ENCODE measurements at regions not wholly inside any gene's neighbourhood (a gene's known extent, or its start where the extent isn't known, plus 50 kb on each side); places are given as distances from the start of the nearest gene placed in this dataset.
"Not testable (repeated sequence)": the region's sequence is repeated elsewhere in the genome, so short reads cannot be mapped to it uniquely, and the experiment has no call there.

- DNase-seq: no peak
Measured at GRCh38 chr11:23781803-23782560, 714.9 kb upstream of the LUZP2 start.

GRCh38 chr11:23786974-23787373 lies 709.9 kb upstream of the LUZP2 start:
- DNase-seq: not testable (repeated sequence)

- DNase-seq: no peak
Measured at GRCh38 chr11:23789200-23789853, 707.5 kb upstream of the LUZP2 start.

GRCh38 chr11:23789938-23790371 lies 706.9 kb upstream of the LUZP2 start:
- no peak for DNase-seq

GRCh38 chr11:23797624-23798419 lies 699.0 kb upstream of the LUZP2 start:
- no peak for DNase-seq

GRCh38 chr11:23834306-23834705 lies 662.5 kb upstream of the LUZP2 start:
- DNase-seq: not testable (repeated sequence)

- no peak for DNase-seq
Measured at GRCh38 chr11:23836981-23837380, 659.9 kb upstream of the LUZP2 start.

GRCh38 chr11:23840872-23841271 lies 656.0 kb upstream of the LUZP2 start:
- DNase-seq: no peak

GRCh38 chr11:23846902-23847422 lies 649.9 kb upstream of the LUZP2 start:
- no peak for DNase-seq

- DNase-seq: no peak
Measured at GRCh38 chr11:23851216-23851615, 645.6 kb upstream of the LUZP2 start.

- no peak for DNase-seq
Measured at GRCh38 chr11:23856654-23857053, 640.2 kb upstream of the LUZP2 start.

GRCh38 chr11:23859087-23859486 lies 637.8 kb upstream of the LUZP2 start:
- DNase-seq: no peak

GRCh38 chr11:23861615-23862014 lies 635.2 kb upstream of the LUZP2 start:
- DNase-seq: no peak

- DNase-seq: no peak
Measured at GRCh38 chr11:23865341-23865975, 631.4 kb upstream of the LUZP2 start.

GRCh38 chr11:23866641-23867040 lies 630.2 kb upstream of the LUZP2 start:
- DNase-seq: no peak

- no peak for DNase-seq
Measured at GRCh38 chr11:23869671-23870070, 627.2 kb upstream of the LUZP2 start.

- no peak for DNase-seq
Measured at GRCh38 chr11:23873406-23873805, 623.4 kb upstream of the LUZP2 start.

GRCh38 chr11:23875176-23875850 lies 621.5 kb upstream of the LUZP2 start:
- DNase-seq: no peak

- not testable (repeated sequence) for DNase-seq
Measured at GRCh38 chr11:23883426-23884048, 613.3 kb upstream of the LUZP2 start.

- DNase-seq: no peak
Measured at GRCh38 chr11:23884341-23884740, 612.5 kb upstream of the LUZP2 start.

GRCh38 chr11:23885801-23886200 lies 611.1 kb upstream of the LUZP2 start:
- DNase-seq: no peak

GRCh38 chr11:23887122-23887521 lies 609.7 kb upstream of the LUZP2 start:
- DNase-seq: not testable (repeated sequence)

Data from activated CD4-positive, alpha-beta T cell treated with anti-CD3 and anti-CD28 coated beads, Interleukin-2, amount 50 U/mL, for 48 hours (primary cell).